IMR-90 (cell line): ENCODE measurements at regions not wholly inside any gene's neighbourhood (a gene's known extent, or its start where the extent isn't known, plus 50 kb on each side); places are given as distances from the start of the nearest gene placed in this dataset.

ENCODE experiments used
- ATAC-seq: fragments of 200-7000 bp; cut with Tn5 transposase; 2 replicates; pipeline ENCODE4 v1.9.1; 2020; ENCODE audit warnings: low read depth, mild to moderate bottlenecking, moderate library complexity
- BruUV-seq: library from RNA; stranded (reverse); fragments of 400-500 nt; replicated peaks from 2 replicates; lab custom pipeline; 2021; lab: Mats Ljungman, UMichigan
- CTCF ChIA-PET: fragments of 300-600 bp; formaldehyde crosslinking; extraction: SDS; loops from one replicate; lab custom pipeline; 2021; ENCODE audit warnings: antibody characterized with exemption; lab: Yijun Ruan, JAX
- POLR2A ChIA-PET: fragments of 300-600 bp; sonication (Branson Sonifier 250); formaldehyde crosslinking; loops from one replicate; lab custom pipeline; 2022; ENCODE audit warnings: antibody characterized with exemption; ENCODE audit not compliant: unreplicated experiment; lab: Charles Lee
- DNase-seq: peaks from one replicate; pipeline ENCODE4 v3.0.0; 2013
- H2AFZ ChIP-seq: replicated peaks from 2 replicates; pipeline ENCODE3; 2013; ENCODE audit warnings: low read length, mild to moderate bottlenecking; ENCODE audit not compliant: poor library complexity
- H2AK5ac ChIP-seq: 2 replicates; pipeline ENCODE4 v1.6.1; 2013; ENCODE audit warnings: low read depth, low read length, inconsistent platforms
- H2AK9ac ChIP-seq: replicated peaks from 2 replicates; pipeline ENCODE3; 2013; ENCODE audit warnings: mild to moderate bottlenecking, low read depth, low read length, moderate library complexity; ENCODE audit not compliant: poor library complexity
- H2BK120ac ChIP-seq: 2 replicates; pipeline ENCODE4 v1.6.1; 2013; ENCODE audit warnings: low read depth, low read length, inconsistent platforms
- H2BK15ac ChIP-seq: 3 replicates; pipeline ENCODE4 v1.6.1; 2013; ENCODE audit warnings: low read depth, low read length, inconsistent platforms
- H2BK20ac ChIP-seq: 2 replicates; pipeline ENCODE4 v1.6.1; 2013; ENCODE audit warnings: low read depth, mild to moderate bottlenecking, inconsistent platforms, low read length, moderate library complexity
- H2BK5ac ChIP-seq: 2 replicates; pipeline ENCODE4 v1.6.1; 2013; ENCODE audit warnings: mild to moderate bottlenecking, low read depth, low read length, inconsistent platforms; ENCODE audit not compliant: poor library complexity, severe bottlenecking
- H3K14ac ChIP-seq: replicated peaks from 2 replicates; pipeline ENCODE4 v1.6.1; 2013; ENCODE audit warnings: low read depth, low read length, inconsistent platforms
- H3K18ac ChIP-seq: 2 replicates; pipeline ENCODE4 v1.6.1; 2013; ENCODE audit warnings: low read depth, low read length, control low read depth
- H3K23ac ChIP-seq: 2 replicates; pipeline ENCODE4 v1.6.1; 2013; ENCODE audit warnings: low read depth, low read length, inconsistent platforms
- H3K27ac ChIP-seq: 2 replicates; pipeline ENCODE4 v1.5.1; 2013; ENCODE audit warnings: mild to moderate bottlenecking, control low read depth, low read length; ENCODE audit not compliant: insufficient read depth
- H3K27me3 ChIP-seq: 2 replicates; pipeline ENCODE4 v1.6.1; 2013; ENCODE audit warnings: low read length; ENCODE audit not compliant: control insufficient read depth, insufficient read depth
- H3K36me3 ChIP-seq: 2 replicates; pipeline ENCODE4 v1.6.1; 2013; ENCODE audit warnings: low read length, mixed read lengths; ENCODE audit not compliant: control insufficient read depth, insufficient read depth
- H3K4ac ChIP-seq: 2 replicates; pipeline ENCODE4 v1.6.1; 2013; ENCODE audit warnings: low read depth, low read length, inconsistent platforms
- H3K4me1 ChIP-seq: 2 replicates; pipeline ENCODE4 v1.6.1; 2013; ENCODE audit warnings: low read length, mixed read lengths; ENCODE audit not compliant: control insufficient read depth, insufficient read depth
- H3K4me2 ChIP-seq: 2 replicates; pipeline ENCODE4 v1.6.1; 2013; ENCODE audit warnings: low read depth, mild to moderate bottlenecking, control low read depth, low read length, moderate library complexity
- H3K4me3 ChIP-seq: 2 replicates; pipeline ENCODE4 v1.5.1; 2013; ENCODE audit warnings: low read depth, mild to moderate bottlenecking, control low read depth, low read length, moderate library complexity; ENCODE audit not compliant: insufficient read depth
- H3K56ac ChIP-seq: 2 replicates; pipeline ENCODE4 v1.6.1; 2013; ENCODE audit warnings: low read length, inconsistent platforms; ENCODE audit not compliant: insufficient read depth; ENCODE audit errors: extremely low read depth
- H3K79me1 ChIP-seq, 2 experiments: 2 replicates each; pipeline ENCODE4 v1.6.1; 2013; ENCODE audit warnings: low read length in 2 of 2, inconsistent platforms in 1 of 2, low read depth in 1 of 2
- H3K9ac ChIP-seq: 2 replicates; pipeline ENCODE4 v1.6.1; 2013; ENCODE audit warnings: low read depth, low read length, control low read depth
- H3K9me1 ChIP-seq: 2 replicates; pipeline ENCODE4 v1.6.1; 2013; ENCODE audit warnings: low read length, inconsistent platforms; ENCODE audit not compliant: insufficient read depth
- H3K9me3 ChIP-seq: 2 replicates; pipeline ENCODE4 v1.6.1; 2013; ENCODE audit warnings: low read length; ENCODE audit not compliant: control insufficient read depth, insufficient read depth
- H4K20me1 ChIP-seq: 2 replicates; pipeline ENCODE4 v1.6.1; 2013; ENCODE audit warnings: low read length, inconsistent platforms; ENCODE audit not compliant: insufficient read depth
- H4K5ac ChIP-seq: 2 replicates; pipeline ENCODE4 v1.6.1; 2013; ENCODE audit warnings: mild to moderate bottlenecking, low read depth, low read length, control low read depth
- H4K8ac ChIP-seq, 2 experiments: 2 replicates each; pipeline ENCODE4 v1.6.1; 2013; ENCODE audit warnings: low read depth in 2 of 2, low read length in 2 of 2, control low read depth in 1 of 2, inconsistent platforms in 1 of 2
- H4K91ac ChIP-seq: 2 replicates; pipeline ENCODE4 v1.6.1; 2013; ENCODE audit warnings: low read depth, low read length, inconsistent platforms; ENCODE audit not compliant: insufficient read depth
- MAZ ChIP-seq: IDR thresholded peaks from 2 replicates; pipeline ENCODE4 v1.6.1; 2012; ENCODE audit warnings: low read depth, mild to moderate bottlenecking, low read length, improper control_type of control experiment, moderate library complexity, borderline replicate concordance
- MXI1 ChIP-seq: IDR thresholded peaks from 2 replicates; pipeline ENCODE4 v1.6.1; 2012; ENCODE audit warnings: low read depth, mild to moderate bottlenecking, low read length, moderate library complexity, borderline replicate concordance
- WGBS, 2 experiments: methylation state at CpG; one replicate each; pipeline versions ENCODE4 v1.1.5 to v1.1.7; 2013; ENCODE audit warnings: missing lambda C conversion rate in 2 of 2; ENCODE audit not compliant: insufficient read length in 1 of 2; ENCODE audit errors: extremely low coverage in 2 of 2; 5-methylcytosine and 5-hydroxymethylcytosine counted together
- dilution Hi-C: fragments of 300-500 bp; cut with HindIII; formaldehyde crosslinking; loops from one replicate; pipeline ENCODE4 v1.14.3; 2018; ENCODE audit warnings: low sequenced_read_pairs; ENCODE audit not compliant: unreplicated experiment
- in situ Hi-C: fragments of 300-500 bp; cut with MboI; formaldehyde crosslinking; loops from 3 replicates; pipeline ENCODE4 v1.14.3; 2019; ENCODE audit warnings: low sequenced_read_pairs, inconsistent platforms, mixed read lengths
- intact Hi-C: fragments of 100-400 bp; cut with micrococcal nuclease; formaldehyde crosslinking; loops from 2 replicates; pipeline ENCODE4 v1.10.0; 2022

DNA sequence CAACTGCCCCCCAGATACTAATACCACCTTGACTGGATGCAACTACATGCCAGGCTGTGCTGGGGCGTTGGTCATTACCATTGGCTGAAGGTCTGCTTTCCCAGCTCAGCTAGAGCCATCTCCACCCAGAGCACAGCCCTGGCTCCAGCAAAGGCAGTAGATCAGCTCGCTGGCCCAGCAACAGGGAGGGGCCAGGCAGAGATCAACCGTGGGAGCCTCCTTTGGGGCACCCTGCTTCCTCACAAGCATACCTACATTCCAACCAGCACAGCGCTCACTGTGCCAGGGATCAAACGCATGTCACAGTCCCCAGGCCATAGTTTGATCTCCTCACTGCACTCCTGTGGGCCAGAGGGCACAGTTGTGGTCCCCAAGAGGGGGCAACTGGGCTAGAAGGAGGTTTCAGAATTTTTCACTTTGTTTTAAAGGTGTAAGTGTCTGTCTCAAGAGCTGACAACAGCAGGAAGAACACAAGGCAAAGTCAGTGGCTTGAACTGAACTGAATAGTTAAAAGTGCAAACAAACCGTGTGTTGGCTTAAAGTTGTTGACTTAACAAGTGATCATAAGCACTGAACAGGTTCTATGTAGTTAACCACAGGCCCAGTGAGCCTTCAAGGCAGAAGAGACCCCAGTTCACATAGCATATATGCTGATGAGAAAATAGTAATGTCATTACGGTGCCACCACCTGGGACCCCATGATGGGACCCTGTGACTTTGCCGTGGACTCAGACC, 70.1 kb upstream of the BZW1 start:
- Histone ChIP-seq H3K18ac (no peak overlapping the region; the same call in 1 of the 2 replicates), H3K23ac (no peak overlapping the region), H4K20me1 (no peaks in the 10 kb centered on the region), H4K5ac (no peak overlapping the region), H2BK5ac (no peak overlapping the region), H3K4me1 (peaks cover 6% of the 10 kb centered on the region), H3K9ac (no peak overlapping the region), H4K91ac (0 out of 2 replicates have a peak overlapping the region, but pooled peaks have one; percentile 7), H3K14ac (no peak overlapping the region), H3K9me3 (no peaks in the 10 kb centered on the region), H3K27me3 (no peaks in the 10 kb centered on the region), H3K4me2 (no peak overlapping the region), H2AK5ac (no peak overlapping the region), H2AK9ac (peak overlapping the region; percentile 9), H3K79me1 (no peaks in the 10 kb centered on the region; a peak in 1 of 4 replicates), H3K27ac (no peak overlapping the region), H2AFZ (peak overlapping the region; percentile 62), H3K4me3 (no peak overlapping the region), H2BK20ac (no peak overlapping the region), H3K4ac (no peak overlapping the region), H4K8ac (peak overlapping the region in 1 of 2 experiments; percentile 10; a peak in 1 of 4 replicates), H3K9me1 (peaks cover 6% of the 10 kb centered on the region), H3K36me3 (no peaks in the 10 kb centered on the region), H3K56ac (no peak overlapping the region), H2BK15ac (no peak overlapping the region), H2BK120ac (no peak overlapping the region)
- intact Hi-C loops (no loop called here), dilution Hi-C loops (no loop called here), in situ Hi-C loops (no loop called here)
- WGBS, 2 experiments = 47% methylated on average over 3 of the region's 8 CpGs; no CpG with 5 or more reads in 1 of the 2 experiments
- POLR2A ChIA-PET = no interaction called here
- CTCF ChIA-PET = interaction anchor here (1.6 kb wide), 1 partner anchor 15 kb away, joined by 4 read pairs; no protein-coding TSS in a partner anchor
- ATAC-seq (no peak), DNase-seq (no peak)
- TF ChIP-seq MXI1 (no peak), MAZ (no peak)
- BruUV-seq = no TSS peak
